Stimulated activated CD8-positive, alpha-beta memory T cell treated with anti-CD3 and anti-CD28 coated beads, Interleukin-4, amount 100 ng/mL, for 48 hours (primary cell): ENCODE measurements at regions not wholly inside any gene's neighbourhood (a gene's known extent, or its start where the extent isn't known, plus 50 kb on each side); places are given as distances from the start of the nearest gene placed in this dataset.

Experiments
- DNase-seq: peaks from one replicate; pipeline ENCODE4 v3.0.0-alpha.2; 2020

GRCh38 chr11:131305005-131305404 is 65.4 kb upstream of the NTM start:
- no peak for DNase-seq

- DNase-seq, result no peak
Measured at GRCh38 chr11:131307506-131307905, 62.9 kb upstream of the NTM start.

GRCh38 chr11:131309776-131310175 is 60.6 kb upstream of the NTM start:
- no peak for DNase-seq

GRCh38 chr11:131311776-131312514 is 58.5 kb upstream of the NTM start:
- no peak for DNase-seq
